Kidney (tissue), 13 donors: ENCODE measurements at regions not wholly inside any gene's neighbourhood (a gene's known extent, or its start where the extent isn't known, plus 50 kb on each side); places are given as distances from the start of the nearest gene placed in this dataset.

Experiments used
- DNase-seq, 5 donors: peaks; one replicate each; pipeline ENCODE4 v3.0.0-alpha.2; 2013 to 2020
- FAIRE-seq: peaks from 2 replicates; lab custom pipeline; 2012; peaks lifted over from hg19 to GRCh38; lab: Jason Lieb, UNC
- H3K27ac ChIP-seq, 2 donors: one replicate each; pipeline ENCODE4 v1.7.0; 2013; ENCODE audit warnings: low read depth in 2 of 2, low read length in 2 of 2, inconsistent platforms in 1 of 2
- H3K27me3 ChIP-seq: one replicate; pipeline ENCODE4 v1.7.1; 2013; ENCODE audit warnings: low read length, inconsistent platforms; ENCODE audit not compliant: control insufficient read depth, insufficient read depth
- H3K36me3 ChIP-seq, 3 donors: one replicate each; pipeline versions ENCODE4 v1.7.0 to v1.7.1; 2013; ENCODE audit warnings: low read length in 3 of 3, control low read depth in 1 of 3, inconsistent platforms in 1 of 3; ENCODE audit not compliant: insufficient read depth in 3 of 3, control insufficient read depth in 2 of 3
- H3K4me1 ChIP-seq, 3 donors: one replicate each; pipeline versions ENCODE4 v1.7.0 to v1.7.1; 2013; ENCODE audit warnings: low read length in 3 of 3, inconsistent platforms in 1 of 3, low read depth in 1 of 3; ENCODE audit not compliant: control insufficient read depth in 2 of 3, insufficient read depth in 2 of 3
- H3K4me3 ChIP-seq, 3 donors: one replicate each; pipeline versions ENCODE4 v1.7.0 to v1.8.1; 2013; ENCODE audit warnings: low read length in 3 of 3, control low read depth in 1 of 3, inconsistent platforms in 1 of 3
- H3K9ac ChIP-seq, 3 donors: one replicate each; pipeline versions ENCODE4 v1.7.0 to v1.7.1; 2013; ENCODE audit warnings: low read length in 3 of 3, control low read depth in 1 of 3, inconsistent platforms in 1 of 3
- H3K9me3 ChIP-seq, 3 donors: one replicate each; pipeline versions ENCODE4 v1.7.0 to v1.7.1; 2013; ENCODE audit warnings: low read length in 3 of 3, control low read depth in 1 of 3, inconsistent platforms in 1 of 3; ENCODE audit not compliant: control insufficient read depth in 2 of 3, insufficient read depth in 1 of 3
- CTCF ChIP-seq: IDR thresholded peaks from 3 replicates; pipeline ENCODE4 v1.5.1; 2012; ENCODE audit warnings: mild to moderate bottlenecking, moderate library complexity, borderline replicate concordance; ENCODE audit not compliant: insufficient read depth; ENCODE audit errors: extremely low read depth
- intact Hi-C: fragments of 100-400 bp; cut with DNase I; formaldehyde crosslinking; loops from one replicate; pipeline ENCODE4 v1.11.1; 2022
- donor health status: control.
- donor health status: control.
- donor health status: control.
- donor health status: control.
- donor health status: control.
- donor health status: DM: yes; HTN: yes; CAD: no.
- donor health status: Normal renal cell carcinoma (clear cell type).

DNA sequence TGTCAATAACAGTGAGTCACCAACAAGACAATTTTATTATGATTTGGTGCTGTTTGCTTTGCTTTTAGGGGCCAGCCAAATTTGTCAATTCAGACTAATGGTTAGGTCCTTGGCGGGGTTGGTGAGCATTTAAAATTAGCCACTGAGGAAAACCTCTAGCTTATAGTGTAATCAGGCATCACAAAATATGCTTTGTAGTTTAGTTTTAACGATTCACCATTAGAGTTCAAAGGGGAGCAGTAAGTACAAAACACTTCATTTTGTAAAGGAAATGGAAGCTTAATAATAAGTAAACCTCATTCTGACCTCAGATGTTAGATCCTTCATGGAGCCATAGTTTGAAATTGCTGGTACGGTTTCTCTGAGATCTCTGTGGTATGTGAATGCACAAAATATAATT is 218.4 kb upstream of the GOLIM4 start:
- H3K36me3 ChIP-seq = no peaks in the 10 kb centered on the region
- H3K4me3 ChIP-seq = no peak overlapping the region
- intact Hi-C loops = no loop called here
- DNase-seq = no peak
- no peaks in the 10 kb centered on the region for H3K4me1 ChIP-seq
- FAIRE-seq = no peak
- H3K27me3 ChIP-seq = no peaks in the 10 kb centered on the region
- TF ChIP-seq CTCF = no peak
- no peak overlapping the region for H3K27ac ChIP-seq
- H3K9me3 ChIP-seq = no peaks in the 10 kb centered on the region
- H3K9ac ChIP-seq = no peak overlapping the region

DNA sequence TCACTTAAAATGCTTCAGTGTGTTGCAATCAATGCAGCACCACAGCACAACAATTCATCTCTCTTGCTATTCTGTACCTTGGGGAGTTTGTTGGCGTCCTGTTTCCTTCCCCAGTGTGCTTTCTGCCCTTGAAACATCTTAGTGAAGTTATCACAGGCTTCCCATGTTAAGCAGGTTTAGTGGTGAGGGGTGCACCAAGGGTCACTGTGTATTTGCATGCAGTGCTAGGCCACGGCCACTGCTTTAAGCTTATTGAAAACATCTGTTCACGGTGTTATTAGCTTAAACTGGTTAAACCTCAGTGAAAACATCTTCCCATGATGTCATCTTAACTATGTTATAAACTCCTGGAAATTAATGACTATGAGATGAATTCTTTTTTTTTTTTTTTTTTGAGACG is 217.3 kb upstream of the GOLIM4 start:
- no peaks in the 10 kb centered on the region for H3K27me3 ChIP-seq
- no peak overlapping the region for H3K9ac ChIP-seq
- intact Hi-C loops = no loop called here
- TF ChIP-seq CTCF = no peak
- FAIRE-seq = no peak
- no peaks in the 10 kb centered on the region for H3K36me3 ChIP-seq
- no peaks in the 10 kb centered on the region for H3K9me3 ChIP-seq
- H3K4me1 ChIP-seq = no peaks in the 10 kb centered on the region
- H3K27ac ChIP-seq = no peak overlapping the region
- H3K4me3 ChIP-seq = no peak overlapping the region
- DNase-seq = peak in 1 of 5 donors; percentile 33

- H3K9me3 ChIP-seq = peaks cover 0 to 4% (median 0%) of the 10 kb centered on the region in 3 donors
- H3K4me1 ChIP-seq = no peaks in the 10 kb centered on the region
- intact Hi-C loops = no loop called here
- no peaks in the 10 kb centered on the region for H3K27me3 ChIP-seq
- H3K9ac ChIP-seq = no peak overlapping the region
- H3K27ac ChIP-seq = no peak overlapping the region
- TF ChIP-seq CTCF = no peak
- FAIRE-seq = no peak
- no peak for DNase-seq
- H3K4me3 ChIP-seq = no peak overlapping the region
- no peaks in the 10 kb centered on the region for H3K36me3 ChIP-seq
These were observed 212.2 kb upstream of the GOLIM4 start for GRCh38 chr3:168307893-168308292.

DNA sequence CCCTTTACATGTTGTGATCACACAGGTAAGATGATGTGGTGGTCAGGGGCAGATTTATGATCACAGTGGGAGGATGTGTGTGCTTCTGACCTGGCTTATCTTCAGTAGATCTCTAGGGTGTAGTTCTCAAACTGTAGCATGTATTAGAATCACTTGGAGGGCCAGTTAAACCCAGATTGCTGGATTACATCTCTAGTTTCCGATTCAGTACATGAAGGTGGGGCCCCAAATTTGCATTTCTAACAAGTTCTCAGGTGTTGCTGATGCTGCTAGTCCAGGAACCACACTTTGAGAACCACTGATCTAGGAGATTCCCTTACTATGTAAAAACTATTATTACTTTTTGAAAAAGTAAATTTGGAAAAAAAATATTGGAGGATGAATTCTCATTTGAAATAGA is 199.3 kb upstream of the GOLIM4 start:
- TF ChIP-seq CTCF = no peak
- Histone ChIP-seq H3K9ac (no peak overlapping the region), H3K4me1 (no peaks in the 10 kb centered on the region), H3K27ac (no peak overlapping the region), H3K36me3 (no peaks in the 10 kb centered on the region), H3K4me3 (no peak overlapping the region), H3K27me3 (no peaks in the 10 kb centered on the region), H3K9me3 (no peaks in the 10 kb centered on the region)
- intact Hi-C loops = no loop called here
- DNase-seq (no peak), FAIRE-seq (no peak)
